ENCODE measurements at regions not wholly inside any gene's neighbourhood (a gene's known extent, or its start where the extent isn't known, plus 50 kb on each side); places are given as distances from the start of the nearest gene placed in this dataset.
A peak's percentile ranks its signal among the peaks of the same experiment; 100 is the strongest.

DNA sequence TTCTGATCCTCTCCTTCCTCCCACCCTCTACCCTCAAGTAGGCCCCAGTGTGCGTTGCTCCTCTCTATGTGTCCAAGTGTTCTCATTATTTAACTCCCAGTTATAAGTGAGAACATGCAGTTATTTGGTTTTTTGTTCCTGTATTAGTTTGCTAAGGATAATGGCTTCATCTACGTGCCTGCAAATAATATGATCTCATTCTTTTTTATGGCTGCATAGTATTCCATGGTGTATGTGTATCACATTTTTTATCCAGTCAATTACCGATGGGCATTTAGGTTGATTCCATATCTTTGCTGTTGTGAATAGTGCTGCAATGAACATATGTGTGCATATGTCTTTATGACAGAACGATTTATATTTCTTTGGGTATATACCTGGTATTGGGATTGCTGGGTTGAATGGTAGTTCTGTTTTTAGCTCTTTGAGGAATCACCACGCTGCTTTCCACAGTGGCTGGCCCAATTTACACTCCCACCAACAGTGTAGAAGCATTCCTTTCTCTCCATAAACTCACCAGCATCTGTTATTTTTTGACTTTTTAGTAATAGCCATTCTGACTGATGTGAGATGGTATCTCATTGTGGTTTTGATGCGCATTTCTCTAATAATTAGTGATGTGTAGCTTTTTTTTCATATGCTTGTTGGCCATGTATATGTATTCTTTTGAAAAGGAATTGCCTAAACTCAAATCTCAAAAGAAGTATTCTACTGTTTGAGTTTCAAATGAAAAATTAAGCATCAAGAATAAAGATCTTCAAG is 116.9 kb downstream of the ETS2 start:
- Histone ChIP-seq H3K4me3 (no peak overlapping the region), H3K27ac (peak overlapping the region in 1 of 2 donors; percentile 55), H3K4me1 (peaks cover 8 to 56% (median 38%) of the 10 kb centered on the region in 4 donors), H3K36me3 (no peaks in the 10 kb centered on the region), H3K27me3 (no peaks in the 10 kb centered on the region), H3K9me3 (no peaks in the 10 kb centered on the region)
- intact Hi-C loops (cut with DNase I; ENCODE audit: low total_unique reads) = loop anchor here (10.0 kb wide), 1 partner anchor 168 kb away; no protein-coding TSS in a partner anchor
- no peak for DNase-seq
- TF ChIP-seq, protein P1, sequence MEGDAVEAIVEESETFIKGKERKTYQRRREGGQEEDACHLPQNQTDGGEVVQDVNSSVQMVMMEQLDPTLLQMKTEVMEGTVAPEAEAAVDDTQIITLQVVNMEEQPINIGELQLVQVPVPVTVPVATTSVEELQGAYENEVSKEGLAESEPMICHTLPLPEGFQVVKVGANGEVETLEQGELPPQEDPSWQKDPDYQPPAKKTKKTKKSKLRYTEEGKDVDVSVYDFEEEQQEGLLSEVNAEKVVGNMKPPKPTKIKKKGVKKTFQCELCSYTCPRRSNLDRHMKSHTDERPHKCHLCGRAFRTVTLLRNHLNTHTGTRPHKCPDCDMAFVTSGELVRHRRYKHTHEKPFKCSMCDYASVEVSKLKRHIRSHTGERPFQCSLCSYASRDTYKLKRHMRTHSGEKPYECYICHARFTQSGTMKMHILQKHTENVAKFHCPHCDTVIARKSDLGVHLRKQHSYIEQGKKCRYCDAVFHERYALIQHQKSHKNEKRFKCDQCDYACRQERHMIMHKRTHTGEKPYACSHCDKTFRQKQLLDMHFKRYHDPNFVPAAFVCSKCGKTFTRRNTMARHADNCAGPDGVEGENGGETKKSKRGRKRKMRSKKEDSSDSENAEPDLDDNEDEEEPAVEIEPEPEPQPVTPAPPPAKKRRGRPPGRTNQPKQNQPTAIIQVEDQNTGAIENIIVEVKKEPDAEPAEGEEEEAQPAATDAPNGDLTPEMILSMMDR (IDR thresholded peaks at IDR 0.05) = no peak

DNA sequence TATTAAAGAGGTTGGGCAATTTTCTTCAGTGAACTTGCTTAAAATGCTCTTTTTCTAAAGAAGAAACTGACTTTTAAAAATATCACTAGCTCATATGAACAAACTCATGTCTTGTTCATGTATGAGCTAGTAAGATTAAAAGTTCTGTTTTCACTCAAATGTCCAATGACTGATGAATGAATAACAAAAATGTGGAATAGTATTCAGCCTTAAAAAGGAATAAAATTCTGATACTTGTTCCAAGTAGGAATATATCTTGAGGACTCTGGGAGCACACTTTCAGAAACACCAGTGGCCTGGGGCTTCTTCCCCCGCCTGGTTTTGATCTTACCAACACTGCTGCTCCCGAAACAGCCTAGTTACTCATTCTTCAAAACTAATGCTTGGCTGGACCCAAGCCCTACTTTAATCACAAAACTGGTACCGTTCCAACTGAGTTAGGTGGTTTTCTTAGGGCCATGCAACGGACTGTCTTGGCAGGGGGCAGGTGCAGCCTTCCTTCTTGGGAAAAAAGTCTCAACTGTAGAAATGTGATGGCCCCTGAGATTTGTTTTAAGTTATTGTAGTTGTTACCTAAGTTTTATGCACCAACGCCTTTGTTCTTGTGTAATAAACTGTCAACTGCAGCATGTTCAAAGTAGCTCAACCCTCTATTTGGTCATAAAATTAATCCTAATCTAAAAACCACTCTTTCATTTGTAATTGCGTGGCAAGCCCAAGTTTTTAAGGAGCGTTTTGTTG is 116.0 kb downstream of the ETS2 start:
- Histone ChIP-seq H3K9me3 (no peaks in the 10 kb centered on the region), H3K4me3 (no peak overlapping the region), H3K4me1 (peaks cover 8 to 54% (median 38%) of the 10 kb centered on the region in 4 donors), H3K27ac (peak overlapping the region; percentile 55 to 65), H3K36me3 (no peaks in the 10 kb centered on the region), H3K27me3 (no peaks in the 10 kb centered on the region)
- TF ChIP-seq, protein P1 (IDR thresholded peaks at IDR 0.05) = no peak
- intact Hi-C loops (cut with DNase I; ENCODE audit: low total_unique reads) = loop anchor here (10.0 kb wide), 1 partner anchor 167 kb away; no protein-coding TSS in a partner anchor
- DNase-seq = no peak

DNA sequence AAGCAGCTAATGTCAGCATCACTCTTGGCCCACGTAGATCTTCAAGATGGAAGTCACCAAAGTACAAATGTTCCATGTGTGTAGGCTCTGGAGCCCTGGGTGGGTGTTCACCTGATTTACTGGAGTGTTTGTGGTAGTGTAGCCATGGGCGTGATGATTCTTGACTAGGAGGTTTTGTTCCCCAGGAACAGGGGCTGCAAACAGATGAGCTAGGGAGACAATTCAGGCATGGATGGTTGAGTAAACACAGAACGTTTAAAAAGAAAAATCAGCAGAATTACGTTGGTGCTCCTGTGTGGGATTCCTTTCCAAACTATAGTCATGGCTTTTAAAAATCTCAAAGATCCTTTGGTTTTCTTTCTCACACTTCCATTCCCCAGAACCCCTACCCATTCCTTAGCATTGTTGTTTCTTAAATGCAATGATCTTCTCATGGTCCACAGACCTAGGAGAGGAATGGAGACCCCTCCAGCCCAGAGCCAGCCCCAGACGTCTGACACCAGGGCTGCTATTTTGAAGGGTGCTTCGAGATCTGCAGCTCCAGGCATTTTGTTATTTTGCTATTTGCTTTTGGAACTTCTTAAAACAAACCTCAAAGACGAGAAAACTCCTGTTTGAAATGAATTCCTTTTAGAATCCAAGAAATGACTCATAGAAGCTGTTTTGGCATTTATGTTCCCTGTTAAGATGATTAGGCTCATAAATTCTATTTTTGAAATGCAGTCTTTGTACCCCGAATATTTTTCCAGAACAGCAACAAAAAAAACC is 115.1 kb downstream of the ETS2 start:
- H3K9me3 ChIP-seq = no peaks in the 10 kb centered on the region
- H3K36me3 ChIP-seq = no peaks in the 10 kb centered on the region
- H3K4me3 ChIP-seq = no peak overlapping the region
- no peaks in the 10 kb centered on the region for H3K27me3 ChIP-seq
- intact Hi-C loops (cut with DNase I; ENCODE audit: low total_unique reads) = loop anchor here (10.0 kb wide), 1 partner anchor 166 kb away; no protein-coding TSS in a partner anchor
- no peak for DNase-seq
- peak overlapping the region; percentile 55 to 65 for H3K27ac ChIP-seq
- TF ChIP-seq, protein P1 (IDR thresholded peaks at IDR 0.05) = no peak
- H3K4me1 ChIP-seq = peaks cover 4 to 46% (median 31%) of the 10 kb centered on the region in 4 donors

DNA sequence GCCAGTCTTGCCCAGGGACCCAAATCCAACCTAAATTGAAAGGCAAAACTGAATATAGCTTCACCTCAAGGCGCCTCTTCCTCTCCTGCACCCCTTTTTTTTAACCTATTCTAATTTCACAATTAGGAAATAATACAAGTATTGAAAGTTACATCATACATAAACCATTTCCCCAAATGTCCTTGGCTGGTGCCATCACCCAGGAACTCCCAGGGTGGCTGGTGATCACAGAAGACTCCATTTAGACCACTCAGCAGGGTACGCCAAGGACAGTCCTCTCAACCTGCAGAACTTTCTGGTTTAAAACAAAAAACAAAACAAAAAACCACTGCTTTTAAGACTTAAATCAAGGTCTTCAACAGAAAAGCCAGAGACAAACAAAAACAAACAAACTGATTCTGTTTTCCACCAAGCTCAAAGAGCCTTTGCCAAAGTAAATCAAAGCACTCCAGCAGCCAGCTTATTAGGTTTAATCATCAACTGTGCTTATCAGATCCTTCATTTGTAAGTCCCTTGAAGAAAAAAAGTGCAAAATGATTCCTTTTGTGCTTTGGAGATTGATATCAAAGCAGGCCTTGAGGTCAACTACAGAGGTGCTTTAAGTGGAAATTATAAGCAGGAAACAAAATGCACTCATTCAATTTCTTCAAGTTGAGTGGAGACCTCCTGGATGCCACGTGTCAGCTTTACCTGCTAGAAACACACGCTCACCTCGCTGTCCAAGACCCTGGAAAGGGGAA is 113.0 kb downstream of the ETS2 start:
- Histone ChIP-seq H3K27me3 (no peaks in the 10 kb centered on the region), H3K36me3 (no peaks in the 10 kb centered on the region), H3K4me3 (no peak overlapping the region), H3K27ac (peak overlapping the region in 1 of 2 donors; percentile 29), H3K4me1 (peaks cover 4 to 43% (median 24%) of the 10 kb centered on the region in 4 donors), H3K9me3 (no peaks in the 10 kb centered on the region)
- no peak for DNase-seq
- TF ChIP-seq, protein P1 (IDR thresholded peaks at IDR 0.05) = no peak
- intact Hi-C loops (cut with DNase I; ENCODE audit: low total_unique reads) = no loop called here
